WTC11 (cell line): ENCODE measurements at regions not wholly inside any gene's neighbourhood (a gene's known extent, or its start where the extent isn't known, plus 50 kb on each side); places are given as distances from the start of the nearest gene placed in this dataset.

Experiments
- ATAC-seq: fragments of 200-7000 bp; cut with Tn5 transposase; 2 replicates; pipeline ENCODE4 v1.10.0; 2021; ENCODE audit warnings: mild to moderate bottlenecking, moderate library complexity
- CTCF ChIA-PET: fragments of 300-600 bp; sonication (Branson Sonifier 250); formaldehyde crosslinking; loops from one replicate; lab custom pipeline; 2021; ENCODE audit warnings: antibody characterized with exemption; lab: Charles Lee
- POLR2A ChIA-PET: fragments of 350-600 bp; sonication (Branson Sonifier 250); formaldehyde crosslinking; loops from one replicate; lab custom pipeline; 2021; ENCODE audit warnings: antibody characterized with exemption; lab: Charles Lee
- DNase-seq: peaks from one replicate; pipeline ENCODE4 v3.0.0; 2021; ENCODE audit warnings: low spot score
- H3K27ac Mint-ChIP-seq: 2 replicates; pipeline ENCODE4 v1.8.0; 2021; ENCODE audit warnings: mixed read lengths
- H3K27me3 Mint-ChIP-seq: 2 replicates; pipeline ENCODE4 v1.8.0; 2021; ENCODE audit warnings: low read depth, mild to moderate bottlenecking, moderate library complexity, mixed read lengths
- H3K36me3 Mint-ChIP-seq: 2 replicates; pipeline ENCODE4 v1.8.0; 2021; ENCODE audit warnings: mixed read lengths
- H3K4me1 Mint-ChIP-seq: 2 replicates; pipeline ENCODE4 v1.8.0; 2022; ENCODE audit warnings: mixed read lengths
- H3K4me3 Mint-ChIP-seq: 2 replicates; pipeline ENCODE4 v1.8.0; 2021; ENCODE audit warnings: mild to moderate bottlenecking, moderate library complexity, mixed read lengths
- H3K9me3 Mint-ChIP-seq: 2 replicates; pipeline ENCODE4 v1.8.0; 2021; ENCODE audit warnings: mixed read lengths
- ATF1 ChIP-seq: sonication (generic); formaldehyde crosslinking; IDR thresholded peaks from 2 replicates; pipeline ENCODE4 v1.8.1; 2023; ENCODE audit warnings: mild to moderate bottlenecking, moderate library complexity, missing genetic modification reagents
- ATF3 ChIP-seq: sonication (generic); formaldehyde crosslinking; conservative IDR thresholded peaks from 2 replicates; pipeline ENCODE4 v1.8.1; 2022; ENCODE audit warnings: mild to moderate bottlenecking, missing genetic modification reagents
- ATF6 ChIP-seq: sonication (generic); formaldehyde crosslinking; IDR thresholded peaks from 2 replicates; pipeline ENCODE4 v1.8.1; 2023; ENCODE audit warnings: mild to moderate bottlenecking, missing genetic modification reagents
- E2F4 ChIP-seq: sonication (generic); formaldehyde crosslinking; IDR thresholded peaks from 2 replicates; pipeline ENCODE4 v1.8.1; 2022; ENCODE audit warnings: low read depth, mild to moderate bottlenecking, moderate library complexity, missing genetic modification reagents, borderline replicate concordance
- E2F5 ChIP-seq: sonication (generic); formaldehyde crosslinking; IDR thresholded peaks from 2 replicates; pipeline ENCODE4 v1.8.1; 2022; ENCODE audit warnings: mild to moderate bottlenecking, moderate library complexity, missing genetic modification reagents
- ERG ChIP-seq: fragments of 250-450 bp; sonication (Bioruptor Pico); IDR thresholded peaks from 2 replicates; pipeline ENCODE4 v1.8.0; 2021; ENCODE audit warnings: mild to moderate bottlenecking
- GABPB1 ChIP-seq: sonication (generic); formaldehyde crosslinking; IDR thresholded peaks from 2 replicates; pipeline ENCODE4 v1.8.1; 2023; ENCODE audit warnings: mild to moderate bottlenecking, missing genetic modification reagents
- GRHL2 ChIP-seq: fragments of 250-450 bp; sonication (Bioruptor Pico); IDR thresholded peaks from 2 replicates; pipeline ENCODE4 v1.8.0; 2022; ENCODE audit warnings: mild to moderate bottlenecking, moderate library complexity; ENCODE audit not compliant: insufficient replicate concordance, severe bottlenecking
- GTF2I ChIP-seq: fragments of 250-450 bp; sonication (Bioruptor Pico); conservative IDR thresholded peaks from 2 replicates; pipeline ENCODE4 v1.4.0; 2021; ENCODE audit warnings: mild to moderate bottlenecking
- IRF1 ChIP-seq: sonication (generic); formaldehyde crosslinking; IDR thresholded peaks from 2 replicates; pipeline ENCODE4 v1.8.0; 2023; ENCODE audit warnings: missing genetic modification reagents
- IRF2 ChIP-seq: sonication (generic); formaldehyde crosslinking; IDR thresholded peaks from 2 replicates; pipeline ENCODE4 v1.8.0; 2022; ENCODE audit warnings: low read depth, missing genetic modification reagents, borderline replicate concordance
- KAT7 ChIP-seq: sonication (generic); formaldehyde crosslinking; IDR thresholded peaks from 2 replicates; pipeline ENCODE4 v1.8.1; 2023; ENCODE audit warnings: missing genetic modification reagents, mild to moderate bottlenecking, borderline replicate concordance
- MXD4 ChIP-seq: fragments of 250-450 bp; sonication (Bioruptor Pico); IDR thresholded peaks from 2 replicates; pipeline ENCODE4 v1.8.0; 2021; ENCODE audit warnings: mild to moderate bottlenecking, moderate library complexity, borderline replicate concordance
- NFATC4 ChIP-seq: fragments of 250-450 bp; sonication (Bioruptor Pico); IDR thresholded peaks from 2 replicates; pipeline ENCODE4 v1.9.0; 2021; ENCODE audit warnings: mild to moderate bottlenecking
- NR3C1 ChIP-seq: sonication (generic); formaldehyde crosslinking; conservative IDR thresholded peaks from 2 replicates; pipeline ENCODE4 v1.8.1; 2023; ENCODE audit warnings: low read depth, mild to moderate bottlenecking, missing genetic modification reagents
- PRRX2 ChIP-seq: fragments of 250-450 bp; sonication (Bioruptor Pico); IDR thresholded peaks from 2 replicates; pipeline ENCODE4 v1.8.0; 2021; ENCODE audit warnings: mild to moderate bottlenecking
- ZBTB21 ChIP-seq: sonication (generic); formaldehyde crosslinking; IDR thresholded peaks from 2 replicates; pipeline ENCODE4 v1.8.1; 2023; ENCODE audit warnings: mild to moderate bottlenecking, missing genetic modification reagents, borderline replicate concordance
- ZBTB43 ChIP-seq: sonication (generic); formaldehyde crosslinking; IDR thresholded peaks from 2 replicates; pipeline ENCODE4 v1.8.1; 2023; ENCODE audit warnings: mild to moderate bottlenecking, missing genetic modification reagents
- ZNF263 ChIP-seq: sonication (generic); formaldehyde crosslinking; IDR thresholded peaks from 2 replicates; pipeline ENCODE4 v1.8.1; 2022; ENCODE audit warnings: low read depth, mild to moderate bottlenecking, moderate library complexity, missing genetic modification reagents
- ZNF512 ChIP-seq: sonication (generic); formaldehyde crosslinking; IDR thresholded peaks from 2 replicates; pipeline ENCODE4 v1.8.1; 2022; ENCODE audit warnings: missing genetic modification reagents, borderline replicate concordance

- DNase-seq (no peak), ATAC-seq (no peak)
- H3K9me3 Mint-ChIP-seq = peaks cover 33% of the 10 kb centered on the region
- TF ChIP-seq ZNF512 (no peak), ATF1 (CRISPR knock-in tag) (no peak), ZBTB21 (CRISPR knock-in tag) (no peak), NFATC4 (CRISPR knock-in tag) (no peak), IRF2 (CRISPR knock-in tag) (no peak), NR3C1 (CRISPR knock-in tag) (no peak), E2F4 (CRISPR knock-in tag) (no peak), PRRX2 (CRISPR knock-in tag) (no peak), ZBTB43 (no peak), ZNF263 (CRISPR knock-in tag) (no peak), GTF2I (CRISPR knock-in tag) (no peak), GABPB1 (CRISPR knock-in tag) (no peak), E2F5 (no peak), ERG (CRISPR knock-in tag) (no peak), IRF1 (CRISPR knock-in tag) (no peak), GRHL2 (CRISPR knock-in tag) (no peak), ATF3 (CRISPR knock-in tag) (no peak), ATF6 (no peak), KAT7 (CRISPR knock-in tag) (no peak), MXD4 (CRISPR knock-in tag) (no peak)
- CTCF ChIA-PET = no interaction called here
- POLR2A ChIA-PET = no interaction called here
- H3K27me3 Mint-ChIP-seq = peaks cover 27% of the 10 kb centered on the region
- H3K4me3 Mint-ChIP-seq = no peak overlapping the region
- no peak overlapping the region for H3K27ac Mint-ChIP-seq
- no peaks in the 10 kb centered on the region for H3K4me1 Mint-ChIP-seq
- H3K36me3 Mint-ChIP-seq = peaks cover 29% of the 10 kb centered on the region
These were observed 134.7 kb downstream of the DNAJB6 start for GRCh38 chr7:157471259-157472125.
